H1 (cell line): ENCODE measurements at regions not wholly inside any gene's neighbourhood (a gene's known extent, or its start where the extent isn't known, plus 50 kb on each side); places are given as distances from the start of the nearest gene placed in this dataset.
A peak's percentile ranks its signal among the peaks of the same experiment; 100 is the strongest.

Experiments
- CTCF ChIA-PET: fragments of 300-600 bp; sonication (Branson Sonifier 250); formaldehyde crosslinking; loops from one replicate; lab custom pipeline; 2021; ENCODE audit not compliant: partially characterized antibody; lab: Charles Lee
- POLR2A ChIA-PET: fragments of 300-600 bp; sonication (Branson Sonifier 250); formaldehyde crosslinking; loops from one replicate; lab custom pipeline; 2021; ENCODE audit warnings: inconsistent platforms; ENCODE audit not compliant: partially characterized antibody; lab: Charles Lee
- DNase-seq, 2 experiments: peaks; one replicate each; pipeline versions ENCODE4 v3.0.0 to v3.0.0-alpha.2; 2010 to 2022; ENCODE audit warnings: low spot score in 2 of 2, low read depth in 1 of 2, mixed read lengths in 1 of 2
- FAIRE-seq: peaks from 2 replicates; lab custom pipeline; 2011; peaks lifted over from hg19 to GRCh38; lab: Jason Lieb, UNC
- H2AFZ ChIP-seq: 2 replicates; pipeline ENCODE4 v1.8.1; 2012; ENCODE audit warnings: low read length, inconsistent platforms
- H2AK5ac ChIP-seq: 2 replicates; pipeline ENCODE4 v1.6.1; 2013; ENCODE audit warnings: low read depth, low read length
- H2BK120ac ChIP-seq: replicated peaks from 2 replicates; pipeline ENCODE3; 2013; ENCODE audit warnings: low read depth, low read length, inconsistent platforms
- H2BK12ac ChIP-seq: 2 replicates; pipeline ENCODE4 v1.6.1; 2013; ENCODE audit warnings: low read depth, low read length
- H2BK15ac ChIP-seq: 2 replicates; pipeline ENCODE4 v1.6.1; 2013; ENCODE audit warnings: low read length
- H2BK20ac ChIP-seq: 2 replicates; pipeline ENCODE4 v1.6.1; 2013; ENCODE audit warnings: low read length
- H2BK5ac ChIP-seq: 2 replicates; pipeline ENCODE4 v1.6.1; 2013; ENCODE audit warnings: low read depth, low read length
- H3K14ac ChIP-seq: 2 replicates; pipeline ENCODE4 v1.6.1; 2013; ENCODE audit warnings: inconsistent platforms; ENCODE audit not compliant: insufficient read length
- H3K18ac ChIP-seq: 2 replicates; pipeline ENCODE4 v1.6.1; 2013; ENCODE audit warnings: low read length; ENCODE audit errors: extremely low read depth
- H3K23ac ChIP-seq: 2 replicates; pipeline ENCODE4 v1.6.1; 2013; ENCODE audit warnings: inconsistent platforms; ENCODE audit not compliant: insufficient read length
- H3K23me2 ChIP-seq: 2 replicates; pipeline ENCODE4 v1.6.1; 2013; ENCODE audit warnings: low read depth, low read length
- H3K27ac ChIP-seq: 2 replicates; pipeline ENCODE4 v1.6.1; 2011; ENCODE audit warnings: low read depth, low read length, inconsistent platforms
- H3K27me3 ChIP-seq, 4 experiments: replicated peaks in 1 of 4; 1 replicate in 1 of 4; 2 replicates in 3 of 4; pipeline versions ENCODE4 v1.6.1 to v1.8.1; 2011 to 2013; ENCODE audit warnings: low read length in 3 of 4, mild to moderate bottlenecking in 3 of 4, inconsistent platforms in 2 of 4, mixed read lengths in 2 of 4, moderate library complexity in 1 of 4; ENCODE audit not compliant: control insufficient read depth in 3 of 4, insufficient read depth in 3 of 4; ENCODE audit errors: extremely low read depth in 1 of 4
- H3K36me3 ChIP-seq, 4 experiments: 2 replicates each; pipeline versions ENCODE4 v1.6.1 to v1.8.1; 2011 to 2013; ENCODE audit warnings: mild to moderate bottlenecking in 4 of 4, low read length in 3 of 4, moderate library complexity in 2 of 4, control low read depth in 1 of 4, inconsistent platforms in 1 of 4; ENCODE audit not compliant: insufficient read depth in 4 of 4, control insufficient read depth in 2 of 4
- H3K4ac ChIP-seq: replicated peaks from 2 replicates; pipeline ENCODE3; 2013; ENCODE audit warnings: low read length, low read depth, mixed read lengths, inconsistent platforms; ENCODE audit not compliant: insufficient read length
- H3K4me1 ChIP-seq, 4 experiments: replicated peaks in 1 of 4; 1 replicate in 1 of 4; 2 replicates in 3 of 4; pipeline versions ENCODE4 v1.6.1 to v1.8.1; 2011 to 2013; ENCODE audit warnings: low read length in 3 of 4, inconsistent platforms in 2 of 4, mixed read lengths in 1 of 4; ENCODE audit not compliant: insufficient read depth in 4 of 4, control insufficient read depth in 3 of 4
- H3K4me2 ChIP-seq, 2 experiments: 2 replicates each; pipeline versions ENCODE4 v1.6.1 to v1.8.1; 2011 to 2013; ENCODE audit warnings: low read depth in 2 of 2, low read length in 2 of 2, control low read depth in 1 of 2, inconsistent platforms in 1 of 2, mild to moderate bottlenecking in 1 of 2; ENCODE audit not compliant: insufficient read depth in 1 of 2
- H3K4me3 ChIP-seq, 4 experiments: fragments of 200-600, 300-600 bp in 1 of 4; sonication (generic), shearing (Covaris generic), sonication (Bioruptor Twin) in 1 of 4; 2 replicates each; pipeline versions ENCODE4 v1.5.1 to v1.8.1; 2011 to 2016; ENCODE audit warnings: low read length in 4 of 4, low read depth in 3 of 4, control low read depth in 2 of 4, inconsistent platforms in 2 of 4, mild to moderate bottlenecking in 2 of 4, mixed read lengths in 1 of 4, moderate library complexity in 1 of 4; ENCODE audit not compliant: insufficient read depth in 2 of 4; ENCODE audit errors: extremely low read depth in 1 of 4
- H3K56ac ChIP-seq: replicated peaks from 2 replicates; pipeline ENCODE3; 2013; ENCODE audit warnings: low read depth, mild to moderate bottlenecking, mixed read lengths, low read length, inconsistent platforms; ENCODE audit not compliant: insufficient read length
- H3K79me1 ChIP-seq: 2 replicates; pipeline ENCODE4 v1.6.1; 2013; ENCODE audit warnings: low read depth, low read length, control low read depth
- H3K79me2 ChIP-seq, 2 experiments: 2 replicates each; pipeline versions ENCODE4 v1.6.1 to v1.8.1; 2012 to 2013; ENCODE audit warnings: low read length in 2 of 2, mild to moderate bottlenecking in 2 of 2, inconsistent platforms in 1 of 2; ENCODE audit not compliant: insufficient read depth in 2 of 2, control insufficient read depth in 1 of 2
- H3K9ac ChIP-seq, 4 experiments: replicated peaks in 1 of 4; 1 replicate in 1 of 4; 2 replicates in 3 of 4; pipeline versions ENCODE4 v1.6.1 to v1.8.1; 2011 to 2013; ENCODE audit warnings: low read depth in 3 of 4, low read length in 3 of 4, control low read depth in 2 of 4, mild to moderate bottlenecking in 2 of 4, moderate library complexity in 2 of 4, inconsistent platforms in 1 of 4; ENCODE audit errors: extremely low read depth in 1 of 4
- H3K9me3 ChIP-seq, 2 experiments: 2 replicates each; pipeline versions ENCODE4 v1.6.1 to v1.8.1; 2012 to 2013; ENCODE audit warnings: mild to moderate bottlenecking in 2 of 2, moderate library complexity in 2 of 2, control low read depth in 1 of 2, inconsistent platforms in 1 of 2, low read depth in 1 of 2, low read length in 1 of 2, mixed read lengths in 1 of 2; ENCODE audit not compliant: insufficient read depth in 2 of 2
- H4K20me1 ChIP-seq, 2 experiments: replicated peaks in 1 of 2; 2 replicates each; pipeline versions ENCODE3 to v1.8.1; 2011 to 2013; ENCODE audit warnings: inconsistent platforms in 2 of 2, low read length in 2 of 2, mild to moderate bottlenecking in 1 of 2; ENCODE audit not compliant: insufficient read depth in 2 of 2, control insufficient read depth in 1 of 2
- H4K5ac ChIP-seq: 2 replicates; pipeline ENCODE4 v1.6.1; 2013; ENCODE audit warnings: low read length, low read depth, mixed read lengths, inconsistent platforms; ENCODE audit not compliant: insufficient read length
- H4K8ac ChIP-seq: 2 replicates; pipeline ENCODE4 v1.8.0; 2013; ENCODE audit warnings: mild to moderate bottlenecking, moderate library complexity, low read length, inconsistent platforms; ENCODE audit not compliant: insufficient read depth; ENCODE audit errors: extremely low read depth
- H4K91ac ChIP-seq: replicated peaks from 2 replicates; pipeline ENCODE3; 2013; ENCODE audit warnings: low read length, mixed read lengths, inconsistent platforms; ENCODE audit not compliant: insufficient read length
- CBX8 ChIP-seq: fragments of 300-800, 300-1000 bp; sonication (generic); IDR thresholded peaks from 2 replicates; pipeline ENCODE4 v1.7.1; 2016; ENCODE audit warnings: low read depth, low read length, borderline replicate concordance
- CHD2 ChIP-seq: IDR thresholded peaks from 2 replicates; pipeline ENCODE4 v1.6.1; 2012; ENCODE audit warnings: low read length, improper control_type of control experiment
- FOSL1 ChIP-seq: IDR thresholded peaks from 2 replicates; pipeline ENCODE4 v1.6.1; 2011; ENCODE audit warnings: mild to moderate bottlenecking, low read depth, low read length, moderate library complexity; ENCODE audit not compliant: insufficient read depth
- HDAC6 ChIP-seq: IDR thresholded peaks from one replicate; pipeline ENCODE4 v1.7.1; 2012; ENCODE audit warnings: low read depth, mild to moderate bottlenecking, inconsistent platforms, low read length, moderate library complexity
- KDM1A ChIP-seq: fragments of 200-600, 300-600 bp; sonication (generic); IDR thresholded peaks from 2 replicates; pipeline ENCODE4 v1.7.1; 2016; ENCODE audit warnings: mild to moderate bottlenecking, low read length, borderline replicate concordance
- RFX5 ChIP-seq: IDR thresholded peaks from 2 replicates; pipeline ENCODE4 v1.6.1; 2011; ENCODE audit warnings: low read depth, low read length, improper control_type of control experiment, borderline replicate concordance
- SIN3A ChIP-seq, 2 experiments: IDR thresholded peaks in 1 of 2; conservative IDR thresholded peaks in 1 of 2; 2 replicates each; pipeline ENCODE4 v1.6.1; 2011 to 2012; ENCODE audit warnings: low read length in 2 of 2, improper control_type of control experiment in 1 of 2, low read depth in 1 of 2, mild to moderate bottlenecking in 1 of 2
- SIX5 ChIP-seq: IDR thresholded peaks from 2 replicates; pipeline ENCODE4 v1.6.1; 2011; ENCODE audit warnings: mild to moderate bottlenecking, low read depth, low read length
- SP1 ChIP-seq: IDR thresholded peaks from 2 replicates; pipeline ENCODE4 v1.6.1; 2011; ENCODE audit warnings: low read depth, low read length
- SRF ChIP-seq: IDR thresholded peaks from 2 replicates; pipeline ENCODE4 v1.6.1; 2011; ENCODE audit warnings: mild to moderate bottlenecking, low read depth, low read length, moderate library complexity
- YY1 ChIP-seq: IDR thresholded peaks from 2 replicates; pipeline ENCODE4 v1.6.1; 2011; ENCODE audit warnings: low read depth, mild to moderate bottlenecking, low read length
- WGBS, 2 experiments: shearing (Covaris generic) in 1 of 2; methylation state at CpG; one replicate each; pipeline versions ENCODE4 v1.1.6 to v1.1.7; 2013 to 2015; ENCODE audit warnings: low lambda C conversion rate in 2 of 2, mixed read lengths in 2 of 2, inconsistent platforms in 1 of 2, low coverage in 1 of 2, missing lambda C conversion rate in 1 of 2; ENCODE audit not compliant: insufficient replicate concordance in 2 of 2, insufficient coverage in 1 of 2, insufficient read length in 1 of 2; ENCODE audit errors: extremely low coverage in 1 of 2, missing lambda C conversion rate in 1 of 2; 5-methylcytosine and 5-hydroxymethylcytosine counted together
- TF ChIP-seq, protein P1 (sequence below): IDR thresholded peaks from 2 replicates; pipeline ENCODE4 v1.6.1; 2012; ENCODE audit warnings: inconsistent platforms

DNA sequence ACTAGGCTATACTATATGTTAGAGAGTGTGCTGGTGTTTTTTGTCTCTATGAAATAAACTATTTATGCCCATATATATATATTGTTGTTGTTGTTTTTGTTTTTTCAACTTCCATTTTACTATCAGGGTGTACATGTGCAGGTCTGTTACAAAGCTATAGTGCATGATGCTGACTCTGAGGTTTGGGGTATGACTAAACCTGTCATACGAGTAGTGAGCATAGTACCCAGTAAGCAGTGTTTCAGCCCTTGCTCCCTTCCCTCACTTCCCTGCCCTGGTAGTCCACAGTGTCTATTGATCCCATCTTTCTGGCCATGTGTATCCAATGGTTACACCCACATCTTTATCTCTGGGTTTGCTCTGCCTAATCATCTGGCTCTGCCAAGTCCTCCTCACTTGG is 101.8 kb downstream of the FAS start:
- Histone ChIP-seq H3K23me2 (no peaks in the 10 kb centered on the region; the same call in 1 of the 2 replicates), H3K4me1 (no peaks in the 10 kb centered on the region; a peak in 1 of 7 replicates), H3K79me1 (no peaks in the 10 kb centered on the region), H2BK20ac (no peak overlapping the region), H3K27ac (no peak overlapping the region), H3K4me3 (no peak overlapping the region), H2BK5ac (no peak overlapping the region), H4K20me1 (no peaks in the 10 kb centered on the region), H2BK15ac (no peak overlapping the region), H3K4ac (peak overlapping the region; percentile 8), H3K18ac (no peak overlapping the region), H4K8ac (no peak overlapping the region), H2AFZ (0 out of 2 replicates have a peak overlapping the region, but pooled peaks have one; percentile 6), H4K5ac (no peak overlapping the region), H3K27me3 (no peaks in the 10 kb centered on the region), H2BK12ac (peak overlapping the region; percentile 60; the same call in 1 of the 2 replicates), H4K91ac (no peak overlapping the region), H2BK120ac (no peak overlapping the region), H2AK5ac (no peak overlapping the region), H3K79me2 (no peaks in the 10 kb centered on the region), H3K4me2 (no peak overlapping the region), H3K36me3 (no peaks in the 10 kb centered on the region), H3K9ac (no peak overlapping the region), H3K9me3 (no peaks in the 10 kb centered on the region), H3K56ac (no peak overlapping the region), H3K23ac (no peak overlapping the region), H3K14ac (no peak overlapping the region)
- WGBS, 2 experiments = 89% methylated on average over 1 of the region's 1 CpG; no CpG with 5 or more reads in 1 of the 2 experiments
- POLR2A ChIA-PET = no interaction called here
- TF ChIP-seq SIX5 (no peak), RFX5 (no peak), CBX8 (no peak), SIN3A (conservative IDR thresholded peaks at IDR 0.05 in 1 of 2, IDR thresholded peaks at IDR 0.05 in 1 of 2; ENCODE audit: low read depth in 1 of 2, low read length in 2 of 2) (no peak), HDAC6 (no peak), SP1 (no peak), CHD2 (no peak), KDM1A (no peak), FOSL1 (no peak), SRF (no peak), YY1 (no peak)
- TF ChIP-seq, protein P1, sequence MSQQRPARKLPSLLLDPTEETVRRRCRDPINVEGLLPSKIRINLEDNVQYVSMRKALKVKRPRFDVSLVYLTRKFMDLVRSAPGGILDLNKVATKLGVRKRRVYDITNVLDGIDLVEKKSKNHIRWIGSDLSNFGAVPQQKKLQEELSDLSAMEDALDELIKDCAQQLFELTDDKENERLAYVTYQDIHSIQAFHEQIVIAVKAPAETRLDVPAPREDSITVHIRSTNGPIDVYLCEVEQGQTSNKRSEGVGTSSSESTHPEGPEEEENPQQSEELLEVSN = no peak
- CTCF ChIA-PET = interaction anchor here (0.9 to 1.6 kb wide), 2 partner anchors 12 to 18 kb away, joined by 5 read pairs; no protein-coding TSS in a partner anchor
- no peak for FAIRE-seq
- no peak for DNase-seq
